CD14-positive monocyte (primary cell): ENCODE measurements at regions not wholly inside any gene's neighbourhood (a gene's known extent, or its start where the extent isn't known, plus 50 kb on each side); places are given as distances from the start of the nearest gene placed in this dataset.

ENCODE experiments used
- DNase-seq, 3 donors: peaks; one replicate each; pipeline ENCODE4 v3.0.0-alpha.2; 2011 to 2022
- H2AFZ ChIP-seq: 2 replicates; pipeline ENCODE4 v1.6.0; 2012; ENCODE audit warnings: mild to moderate bottlenecking, low read depth, low read length, inconsistent platforms; ENCODE audit not compliant: insufficient read depth, poor library complexity, severe bottlenecking
- H3K27ac ChIP-seq, 2 donors: 1 replicate in 1 of 2; 2 replicates in 1 of 2; pipeline ENCODE4 v1.5.1; 2012 to 2013; ENCODE audit warnings: low read length in 2 of 2, control low read depth in 1 of 2, inconsistent platforms in 1 of 2, low read depth in 1 of 2, mild to moderate bottlenecking in 1 of 2
- H3K27me3 ChIP-seq, 2 donors: one replicate each; pipeline versions ENCODE4 v1.6.0 to v1.6.1; 2011 to 2013; ENCODE audit warnings: low read length in 2 of 2; ENCODE audit not compliant: control insufficient read depth in 2 of 2, insufficient read depth in 2 of 2
- H3K36me3 ChIP-seq, 2 donors: replicated peaks in 1 of 2; 1 replicate in 1 of 2; 2 replicates in 1 of 2; pipeline versions ENCODE4 v1.5.1 to v1.6.1; 2012 to 2013; ENCODE audit warnings: low read length in 2 of 2, control low read depth in 1 of 2, inconsistent platforms in 1 of 2, mild to moderate bottlenecking in 1 of 2; ENCODE audit not compliant: insufficient read depth in 2 of 2, control insufficient read depth in 1 of 2
- H3K4me1 ChIP-seq, 2 donors: 1 replicate in 1 of 2; 2 replicates in 1 of 2; pipeline versions ENCODE4 v1.5.1 to v1.6.1; 2012 to 2013; ENCODE audit warnings: low read length in 2 of 2, control low read depth in 1 of 2, inconsistent platforms in 1 of 2, mild to moderate bottlenecking in 1 of 2, moderate library complexity in 1 of 2; ENCODE audit not compliant: insufficient read depth in 2 of 2, control insufficient read depth in 1 of 2
- H3K4me2 ChIP-seq: replicated peaks from 2 replicates; pipeline ENCODE3; 2012; ENCODE audit warnings: low read length, moderate library complexity, mild to moderate bottlenecking; ENCODE audit not compliant: poor library complexity, severe bottlenecking; ENCODE audit errors: extremely low read depth
- H3K4me3 ChIP-seq, 3 experiments: fragments of 200-600 bp in 1 of 3; sonication (generic) in 1 of 3; replicated peaks in 1 of 3; 1 replicate in 2 of 3; 2 replicates in 1 of 3; pipeline ENCODE4 v1.5.1; 2011 to 2013; ENCODE audit warnings: low read length in 3 of 3, mild to moderate bottlenecking in 3 of 3, control low read depth in 2 of 3, low read depth in 2 of 3, inconsistent platforms in 1 of 3, moderate library complexity in 1 of 3
- H3K79me2 ChIP-seq: 2 replicates; pipeline ENCODE4 v1.6.0; 2012; ENCODE audit warnings: mild to moderate bottlenecking, control low read depth, inconsistent platforms, low read length, moderate library complexity; ENCODE audit not compliant: insufficient read depth
- H3K9ac ChIP-seq: 2 replicates; pipeline ENCODE4 v1.6.0; 2017; ENCODE audit warnings: low read length, mild to moderate bottlenecking; ENCODE audit not compliant: insufficient read depth, poor library complexity, severe bottlenecking
- H3K9me3 ChIP-seq, 2 donors: replicated peaks in 1 of 2; 1 replicate in 1 of 2; 2 replicates in 1 of 2; pipeline versions ENCODE4 v1.5.1 to v1.6.1; 2012 to 2013; ENCODE audit warnings: low read length in 2 of 2, control low read depth in 1 of 2; ENCODE audit not compliant: control insufficient read depth in 1 of 2, insufficient read depth in 1 of 2
- H4K20me1 ChIP-seq: 2 replicates; pipeline ENCODE4 v1.6.0; 2012; ENCODE audit warnings: mild to moderate bottlenecking, low read length, control low read depth, moderate library complexity; ENCODE audit not compliant: insufficient read depth
- H3K27ac Mint-ChIP-seq, 7 donors: one replicate each; pipeline ENCODE4 v1.8.0; 2020; ENCODE audit warnings: mild to moderate bottlenecking in 7 of 7, mixed read lengths in 7 of 7, moderate library complexity in 6 of 7, inconsistent platforms in 2 of 7
- H3K27me3 Mint-ChIP-seq, 3 donors: one replicate each; pipeline ENCODE4 v1.8.0; 2021 to 2022; ENCODE audit warnings: low read depth in 3 of 3, mild to moderate bottlenecking in 3 of 3, mixed read lengths in 3 of 3, moderate library complexity in 3 of 3, inconsistent platforms in 1 of 3
- H3K36me3 Mint-ChIP-seq, 2 donors: one replicate each; pipeline ENCODE4 v1.8.0; 2020; ENCODE audit warnings: mixed read lengths in 2 of 2, inconsistent platforms in 1 of 2, mild to moderate bottlenecking in 1 of 2
- H3K4me1 Mint-ChIP-seq: one replicate; pipeline ENCODE4 v1.8.0; 2020; ENCODE audit warnings: mild to moderate bottlenecking, mixed read lengths
- H3K4me3 Mint-ChIP-seq, 2 donors: one replicate each; pipeline ENCODE4 v1.8.0; 2020; ENCODE audit warnings: mild to moderate bottlenecking in 2 of 2, mixed read lengths in 2 of 2, moderate library complexity in 1 of 2
- H3K9me3 Mint-ChIP-seq, 7 donors: one replicate each; pipeline ENCODE4 v1.8.0; 2020 to 2022; ENCODE audit warnings: mixed read lengths in 7 of 7, mild to moderate bottlenecking in 6 of 7, moderate library complexity in 6 of 7, inconsistent platforms in 2 of 7
- CTCF ChIP-seq: fragments of 200-600 bp; IDR thresholded peaks from one replicate; pipeline ENCODE4 v1.8.0; 2022; ENCODE audit warnings: antibody characterized with exemption, mild to moderate bottlenecking
- WGBS: methylation state at CpG from one replicate; pipeline ENCODE4 v1.1.5; 2013; ENCODE audit warnings: missing lambda C conversion rate; ENCODE audit not compliant: insufficient coverage; 5-methylcytosine and 5-hydroxymethylcytosine counted together
- intact Hi-C, 2 donors: fragments of 100-400 bp; cut with micrococcal nuclease; formaldehyde crosslinking; loops; one replicate each; pipeline versions ENCODE4 v1.15.0 to v1.15.1; 2023

DNA sequence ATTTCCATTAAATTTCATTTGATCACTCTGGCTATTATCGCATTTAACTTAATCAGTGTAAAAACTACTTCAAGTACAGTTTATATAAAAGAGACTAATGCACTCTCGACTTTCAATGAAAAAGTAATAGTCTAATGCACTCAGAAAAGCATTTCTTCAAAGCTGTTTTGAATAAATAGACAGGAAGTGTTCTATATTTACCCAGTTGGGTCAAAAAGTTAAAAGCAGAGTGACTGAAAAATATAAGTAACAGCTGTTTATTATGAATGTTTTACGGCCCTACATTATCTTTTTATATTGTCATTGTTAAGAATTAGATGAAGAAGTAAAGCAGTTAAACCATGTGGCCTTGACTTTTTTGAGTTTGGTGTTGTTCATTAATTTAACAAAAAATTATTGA is 391.8 kb downstream of the ZPLD1 start:
- TF ChIP-seq CTCF, result no peak
- no peak overlapping the region for H3K27ac Mint-ChIP-seq
- H3K79me2 ChIP-seq, result no peaks in the 10 kb centered on the region
- H3K4me3 Mint-ChIP-seq, result no peak overlapping the region
- H3K4me1 Mint-ChIP-seq, result no peaks in the 10 kb centered on the region
- H3K4me2 ChIP-seq, result no peak overlapping the region
- intact Hi-C loops, result no loop called here
- no peak overlapping the region for H2AFZ ChIP-seq
- no peaks in the 10 kb centered on the region for H3K4me1 ChIP-seq
- H3K4me3 ChIP-seq, result no peak overlapping the region
- H3K9me3 ChIP-seq, result peaks cover 16 to 18% of the 10 kb centered on the region in 2 donors
- no peaks in the 10 kb centered on the region for H3K27me3 ChIP-seq
- no peak overlapping the region for H3K27ac ChIP-seq
- H4K20me1 ChIP-seq, result no peaks in the 10 kb centered on the region
- no peaks in the 10 kb centered on the region for H3K27me3 Mint-ChIP-seq
- no CpG with 5 or more reads among the region's 3 CpGs for WGBS
- H3K9ac ChIP-seq, result no peak overlapping the region
- no peak for DNase-seq
- H3K36me3 Mint-ChIP-seq, result no peaks in the 10 kb centered on the region
- H3K36me3 ChIP-seq, result no peaks in the 10 kb centered on the region
- H3K9me3 Mint-ChIP-seq, result peaks cover 3 to 14% (median 8%) of the 10 kb centered on the region in 7 donors

- Mint-ChIP-seq H3K36me3 (no peaks in the 10 kb centered on the region), H3K9me3 (peaks cover 3 to 16% (median 7%) of the 10 kb centered on the region in 7 donors), H3K4me1 (no peaks in the 10 kb centered on the region), H3K27ac (no peak overlapping the region), H3K27me3 (no peaks in the 10 kb centered on the region), H3K4me3 (no peak overlapping the region)
- TF ChIP-seq CTCF, result no peak
- DNase-seq, result no peak
- Histone ChIP-seq H3K9ac (no peak overlapping the region), H3K27me3 (no peaks in the 10 kb centered on the region), H3K4me1 (no peaks in the 10 kb centered on the region), H3K79me2 (no peaks in the 10 kb centered on the region), H3K36me3 (no peaks in the 10 kb centered on the region), H3K27ac (no peak overlapping the region), H3K4me3 (no peak overlapping the region), H3K4me2 (no peak overlapping the region), H4K20me1 (no peaks in the 10 kb centered on the region), H3K9me3 (peaks cover 11 to 16% of the 10 kb centered on the region in 2 donors), H2AFZ (no peak overlapping the region)
- intact Hi-C loops, result no loop called here
These were observed 392.6 kb downstream of the ZPLD1 start for GRCh38 chr3:102827386-102827785.
